Right atrium auricular region (tissue), 2 donors: ENCODE measurements at regions not wholly inside any gene's neighbourhood (a gene's known extent, or its start where the extent isn't known, plus 50 kb on each side); places are given as distances from the start of the nearest gene placed in this dataset.
"Not testable (repeated sequence)": the region's sequence is repeated elsewhere in the genome, so short reads cannot be mapped to it uniquely, and the experiment has no call there.

ENCODE experiments used
- DNase-seq: peaks from one replicate; pipeline ENCODE4 v3.0.0-alpha.2; 2019; ENCODE audit warnings: low spot score
- H3K27ac ChIP-seq, 2 donors: fragments of 200-600 bp; sonication (generic); 1 replicate in 1 of 2; 2 replicates in 1 of 2; pipeline ENCODE4 v1.5.1; 2016 to 2019
- H3K27me3 ChIP-seq, 2 donors: fragments of 200-600 bp; sonication (generic); one replicate each; pipeline versions ENCODE4 v1.5.1 to v1.6.0; 2017 to 2019
- H3K36me3 ChIP-seq: fragments of 200-600 bp; sonication (generic); one replicate; pipeline ENCODE4 v1.5.1; 2016
- H3K4me1 ChIP-seq, 2 donors: fragments of 200-600 bp; sonication (generic); one replicate each; pipeline versions ENCODE4 v1.5.1 to v1.6.0; 2017 to 2019
- H3K4me3 ChIP-seq, 2 donors: fragments of 200-600 bp; sonication (generic); 1 replicate in 1 of 2; 2 replicates in 1 of 2; pipeline ENCODE4 v1.5.1; 2017 to 2019; ENCODE audit warnings: mild to moderate bottlenecking in 1 of 2, moderate library complexity in 1 of 2
- H3K9me3 ChIP-seq, 2 donors: fragments of 200-600 bp; sonication (generic); one replicate each; pipeline ENCODE4 v1.5.1; 2019
- TF ChIP-seq, protein P1 (sequence below), 2 donors: fragments of 200-600 bp; sonication (generic); IDR thresholded peaks; one replicate each; pipeline ENCODE4 v1.5.1; 2019; ENCODE audit warnings: antibody characterized with exemption in 2 of 2

GRCh38 chr14:44404036-44404435, 103.0 kb downstream of the FSCB start:
- TF ChIP-seq, protein P1, sequence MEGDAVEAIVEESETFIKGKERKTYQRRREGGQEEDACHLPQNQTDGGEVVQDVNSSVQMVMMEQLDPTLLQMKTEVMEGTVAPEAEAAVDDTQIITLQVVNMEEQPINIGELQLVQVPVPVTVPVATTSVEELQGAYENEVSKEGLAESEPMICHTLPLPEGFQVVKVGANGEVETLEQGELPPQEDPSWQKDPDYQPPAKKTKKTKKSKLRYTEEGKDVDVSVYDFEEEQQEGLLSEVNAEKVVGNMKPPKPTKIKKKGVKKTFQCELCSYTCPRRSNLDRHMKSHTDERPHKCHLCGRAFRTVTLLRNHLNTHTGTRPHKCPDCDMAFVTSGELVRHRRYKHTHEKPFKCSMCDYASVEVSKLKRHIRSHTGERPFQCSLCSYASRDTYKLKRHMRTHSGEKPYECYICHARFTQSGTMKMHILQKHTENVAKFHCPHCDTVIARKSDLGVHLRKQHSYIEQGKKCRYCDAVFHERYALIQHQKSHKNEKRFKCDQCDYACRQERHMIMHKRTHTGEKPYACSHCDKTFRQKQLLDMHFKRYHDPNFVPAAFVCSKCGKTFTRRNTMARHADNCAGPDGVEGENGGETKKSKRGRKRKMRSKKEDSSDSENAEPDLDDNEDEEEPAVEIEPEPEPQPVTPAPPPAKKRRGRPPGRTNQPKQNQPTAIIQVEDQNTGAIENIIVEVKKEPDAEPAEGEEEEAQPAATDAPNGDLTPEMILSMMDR (IDR thresholded peaks at IDR 0.05): no peak
- Histone ChIP-seq H3K9me3 (no peaks in the 10 kb centered on the region), H3K4me3 (no peak overlapping the region), H3K27me3 (no peaks in the 10 kb centered on the region), H3K27ac (no peak overlapping the region), H3K36me3 (no peaks in the 10 kb centered on the region), H3K4me1 (no peaks in the 10 kb centered on the region)
- no peak for DNase-seq

GRCh38 chr14:44403193-44403592, 103.9 kb downstream of the FSCB start:
- TF ChIP-seq, protein P1 (IDR thresholded peaks at IDR 0.05): no peak
- H3K4me1 ChIP-seq: no peaks in the 10 kb centered on the region
- no peaks in the 10 kb centered on the region for H3K36me3 ChIP-seq
- H3K9me3 ChIP-seq: no peaks in the 10 kb centered on the region
- H3K27ac ChIP-seq: no peak overlapping the region
- DNase-seq: no peak
- H3K4me3 ChIP-seq: no peak overlapping the region
- no peaks in the 10 kb centered on the region for H3K27me3 ChIP-seq

DNA sequence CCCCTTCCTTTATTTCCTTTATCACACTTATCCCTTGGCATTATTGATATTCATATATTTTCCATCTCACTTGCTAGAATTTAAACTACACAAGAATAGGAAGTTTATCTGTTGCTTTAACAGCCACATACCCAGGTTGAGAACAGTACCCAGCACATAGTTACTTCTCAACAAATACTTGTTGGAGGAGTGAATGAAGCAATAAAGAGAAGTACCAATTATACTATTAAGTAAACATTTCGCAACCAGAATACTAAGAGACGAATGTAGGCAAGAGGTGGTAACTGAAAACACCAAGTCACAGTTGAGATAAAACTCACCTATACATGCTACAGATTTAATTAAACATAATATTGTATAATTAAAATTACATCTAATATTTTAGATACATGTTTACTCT, 110.9 kb downstream of the FSCB start:
- Histone ChIP-seq H3K27me3 (no peaks in the 10 kb centered on the region), H3K4me1 (no peaks in the 10 kb centered on the region), H3K36me3 (no peaks in the 10 kb centered on the region), H3K27ac (no peak overlapping the region), H3K4me3 (no peak overlapping the region), H3K9me3 (no peaks in the 10 kb centered on the region)
- TF ChIP-seq, protein P1 (IDR thresholded peaks at IDR 0.05): no peak
- DNase-seq: no peak

DNA sequence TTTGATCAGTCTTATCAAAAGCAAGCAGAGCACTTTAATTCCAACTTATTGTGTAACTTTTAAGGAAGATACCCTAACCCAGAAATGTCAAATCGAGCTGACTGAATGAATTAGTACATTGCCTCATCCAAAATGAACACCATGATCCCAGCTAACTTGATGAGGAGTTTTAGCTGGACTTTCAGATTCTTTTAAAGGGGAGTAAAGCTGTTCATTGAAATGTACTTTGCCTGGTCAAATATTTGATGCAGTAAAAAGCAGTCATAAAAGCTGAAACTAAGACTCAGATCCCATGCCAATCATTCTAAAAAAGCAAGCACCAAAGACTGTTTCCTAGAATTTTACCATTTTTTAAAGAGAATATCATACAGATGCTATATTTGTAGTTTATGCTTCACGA, 114.1 kb downstream of the FSCB start:
- Histone ChIP-seq H3K27ac (no peak overlapping the region), H3K4me1 (no peaks in the 10 kb centered on the region)
- TF ChIP-seq, protein P1 (IDR thresholded peaks at IDR 0.05): no peak

DNA sequence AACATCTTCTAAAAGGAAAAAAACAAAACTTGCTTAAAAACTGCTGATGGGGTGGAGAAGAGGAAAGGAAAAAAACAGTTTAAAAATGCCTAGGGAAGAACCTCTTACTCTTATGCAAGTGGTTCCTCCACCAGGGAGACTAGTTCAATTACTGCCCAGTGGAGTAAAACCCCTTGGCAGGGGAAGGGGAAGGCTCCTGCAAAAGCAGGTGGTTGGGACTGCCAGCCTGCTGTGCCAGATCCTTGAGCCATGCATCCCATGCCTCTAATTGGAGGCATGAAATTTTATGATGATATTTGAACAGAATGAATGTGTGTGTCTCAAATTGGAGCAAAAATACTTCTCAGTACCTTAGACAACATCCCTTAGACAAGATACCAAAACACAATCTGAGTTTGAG, 118.8 kb downstream of the FSCB start:
- TF ChIP-seq, protein P1 (IDR thresholded peaks at IDR 0.05): no peak
- H3K4me1 ChIP-seq: no peaks in the 10 kb centered on the region
- H3K27ac ChIP-seq: no peak overlapping the region
- DNase-seq: no peak
- no peaks in the 10 kb centered on the region for H3K9me3 ChIP-seq
- H3K4me3 ChIP-seq: no peak overlapping the region
- H3K27me3 ChIP-seq: no peaks in the 10 kb centered on the region
- no peaks in the 10 kb centered on the region for H3K36me3 ChIP-seq

More for the DNA sequence above, 114.1 kb downstream of the FSCB start:
- H3K27me3 ChIP-seq: no peaks in the 10 kb centered on the region
- DNase-seq: no peak
- no peaks in the 10 kb centered on the region for H3K9me3 ChIP-seq
- H3K36me3 ChIP-seq: no peaks in the 10 kb centered on the region
- H3K4me3 ChIP-seq: no peak overlapping the region

- Histone ChIP-seq H3K9me3 (no peaks in the 10 kb centered on the region), H3K4me3 (no peak overlapping the region), H3K27ac (no peak overlapping the region), H3K4me1 (no peaks in the 10 kb centered on the region), H3K36me3 (no peaks in the 10 kb centered on the region), H3K27me3 (no peaks in the 10 kb centered on the region)
- DNase-seq: no peak
- TF ChIP-seq, protein P1 (IDR thresholded peaks at IDR 0.05): no peak
Measured at GRCh38 chr14:44385906-44386305, 121.2 kb downstream of the FSCB start.

- H3K4me1 ChIP-seq, H3K9me3 ChIP-seq, H3K36me3 ChIP-seq, H3K27ac ChIP-seq, DNase-seq, H3K27me3 ChIP-seq, H3K4me3 ChIP-seq: not testable (repeated sequence)
Measured at GRCh38 chr14:44385296-44385695, 121.8 kb downstream of the FSCB start.

DNA sequence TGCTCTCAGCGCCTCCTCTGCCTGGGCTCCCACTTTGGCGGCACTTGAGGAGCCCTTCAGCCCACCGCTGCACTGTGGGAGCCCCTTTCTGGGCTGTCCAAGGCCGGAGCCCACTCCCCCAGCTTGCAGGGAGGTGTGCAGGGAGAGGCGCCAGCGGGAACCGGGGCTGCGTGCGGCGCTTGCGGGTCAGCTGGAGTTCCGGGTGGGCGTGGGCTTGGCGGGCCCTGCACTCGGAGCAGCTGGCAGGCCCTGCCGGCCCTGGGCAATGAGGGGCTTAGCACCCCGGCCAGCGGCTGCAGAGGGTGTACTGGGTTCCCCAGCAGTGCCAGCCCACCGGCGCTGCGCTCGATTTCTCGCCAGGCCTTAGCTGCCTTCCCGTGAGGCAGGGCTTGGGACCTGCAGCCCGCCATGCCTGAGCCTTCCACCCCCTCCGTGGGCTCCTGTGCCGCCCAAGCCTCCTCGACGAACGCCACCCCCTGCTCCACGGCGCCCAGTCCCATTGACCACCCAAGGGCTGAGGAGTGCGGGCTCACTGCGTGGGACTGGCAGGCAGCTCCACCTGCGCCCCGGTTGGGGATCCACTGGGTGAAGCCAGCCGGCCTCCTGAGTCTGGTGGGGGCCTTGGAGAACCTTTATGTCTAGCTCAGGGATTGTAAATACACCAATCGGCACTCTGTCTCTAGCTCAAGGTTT, 122.3 kb downstream of the FSCB start:
- not testable (repeated sequence) for H3K27me3 ChIP-seq, H3K9me3 ChIP-seq, DNase-seq, H3K4me3 ChIP-seq, H3K4me1 ChIP-seq, H3K36me3 ChIP-seq, H3K27ac ChIP-seq
